NCI-H187 treated with DMSO at 0.1 percent for 48 hours (cell line): ENCODE measurements at regions not wholly inside any gene's neighbourhood (a gene's known extent, or its start where the extent isn't known, plus 50 kb on each side); places are given as distances from the start of the nearest gene placed in this dataset.
"Not testable (repeated sequence)": the region's sequence is repeated elsewhere in the genome, so short reads cannot be mapped to it uniquely, and the experiment has no call there.

ENCODE experiments used
- DNase-seq: peaks from one replicate; lab custom pipeline; 2025; lab: John Stamatoyannopoulos, UW

GRCh38 chr3:30469133-30469532 lies 137.3 kb upstream of the TGFBR2 start:
- DNase-seq, result no peak

- no peak for DNase-seq
Observed at GRCh38 chr3:30470496-30470895, 135.9 kb upstream of the TGFBR2 start.

- no peak for DNase-seq
Observed at GRCh38 chr3:30471066-30471465, 135.3 kb upstream of the TGFBR2 start.

- no peak for DNase-seq
Observed at GRCh38 chr3:30471796-30472489, 134.5 kb upstream of the TGFBR2 start.

- DNase-seq, result no peak
Observed at GRCh38 chr3:30473374-30474051, 132.9 kb upstream of the TGFBR2 start.

GRCh38 chr3:30474371-30474770 lies 132.0 kb upstream of the TGFBR2 start:
- no peak for DNase-seq

- no peak for DNase-seq
Observed at GRCh38 chr3:30475038-30475808, 131.2 kb upstream of the TGFBR2 start.

- DNase-seq, result no peak
Observed at GRCh38 chr3:30475809-30476178, 130.6 kb upstream of the TGFBR2 start.

- no peak for DNase-seq
Observed at GRCh38 chr3:30476368-30477084, 129.9 kb upstream of the TGFBR2 start.

GRCh38 chr3:30477149-30477921 lies 129.1 kb upstream of the TGFBR2 start:
- DNase-seq, result no peak

- not testable (repeated sequence) for DNase-seq
Observed at GRCh38 chr3:30479737-30480136, 126.7 kb upstream of the TGFBR2 start.

- not testable (repeated sequence) for DNase-seq
Observed at GRCh38 chr3:30480156-30480555, 126.2 kb upstream of the TGFBR2 start.

- DNase-seq, result no peak
Observed at GRCh38 chr3:30480587-30480986, 125.8 kb upstream of the TGFBR2 start.

GRCh38 chr3:30481241-30481640 lies 125.2 kb upstream of the TGFBR2 start:
- DNase-seq, result no peak

GRCh38 chr3:30484229-30484628 lies 122.2 kb upstream of the TGFBR2 start:
- not testable (repeated sequence) for DNase-seq

GRCh38 chr3:30486368-30486767 lies 120.0 kb upstream of the TGFBR2 start:
- no peak for DNase-seq

GRCh38 chr3:30488070-30488756 lies 118.2 kb upstream of the TGFBR2 start:
- no peak for DNase-seq

- DNase-seq, result no peak
Observed at GRCh38 chr3:30492322-30493192, 113.8 kb upstream of the TGFBR2 start.

- DNase-seq, result no peak
Observed at GRCh38 chr3:30493911-30494311, 112.5 kb upstream of the TGFBR2 start.
